ENCODE measurements at regions not wholly inside any gene's neighbourhood (a gene's known extent, or its start where the extent isn't known, plus 50 kb on each side); places are given as distances from the start of the nearest gene placed in this dataset.

DNA sequence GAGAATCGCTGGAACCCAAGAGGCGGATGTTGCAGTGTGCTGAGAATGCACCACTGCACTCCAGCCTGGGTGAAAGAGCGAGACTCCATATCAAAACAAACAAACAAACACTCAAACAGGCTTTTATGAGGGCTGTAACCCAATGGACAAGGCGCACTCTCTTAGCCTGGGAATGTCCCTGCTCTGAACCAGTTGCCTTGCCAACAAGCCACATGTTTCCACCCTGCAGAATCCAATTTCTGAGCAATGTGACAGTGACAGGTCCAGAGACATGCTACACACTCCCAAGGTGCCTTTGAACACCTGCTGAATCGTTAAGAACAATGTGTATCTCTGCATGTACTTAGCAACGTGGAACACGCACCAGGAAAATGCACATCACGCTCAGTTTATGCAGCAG, 186.8 kb upstream of the AUTS2 start:
- TF ChIP-seq, protein P1, sequence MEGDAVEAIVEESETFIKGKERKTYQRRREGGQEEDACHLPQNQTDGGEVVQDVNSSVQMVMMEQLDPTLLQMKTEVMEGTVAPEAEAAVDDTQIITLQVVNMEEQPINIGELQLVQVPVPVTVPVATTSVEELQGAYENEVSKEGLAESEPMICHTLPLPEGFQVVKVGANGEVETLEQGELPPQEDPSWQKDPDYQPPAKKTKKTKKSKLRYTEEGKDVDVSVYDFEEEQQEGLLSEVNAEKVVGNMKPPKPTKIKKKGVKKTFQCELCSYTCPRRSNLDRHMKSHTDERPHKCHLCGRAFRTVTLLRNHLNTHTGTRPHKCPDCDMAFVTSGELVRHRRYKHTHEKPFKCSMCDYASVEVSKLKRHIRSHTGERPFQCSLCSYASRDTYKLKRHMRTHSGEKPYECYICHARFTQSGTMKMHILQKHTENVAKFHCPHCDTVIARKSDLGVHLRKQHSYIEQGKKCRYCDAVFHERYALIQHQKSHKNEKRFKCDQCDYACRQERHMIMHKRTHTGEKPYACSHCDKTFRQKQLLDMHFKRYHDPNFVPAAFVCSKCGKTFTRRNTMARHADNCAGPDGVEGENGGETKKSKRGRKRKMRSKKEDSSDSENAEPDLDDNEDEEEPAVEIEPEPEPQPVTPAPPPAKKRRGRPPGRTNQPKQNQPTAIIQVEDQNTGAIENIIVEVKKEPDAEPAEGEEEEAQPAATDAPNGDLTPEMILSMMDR (IDR thresholded peaks at IDR 0.05), result no peak
- TF ChIP-seq POLR2A (IDR thresholded peaks at IDR 0.05), result no peak
